Neural progenitor cell (in vitro differentiated cells): ENCODE measurements at regions not wholly inside any gene's neighbourhood (a gene's known extent, or its start where the extent isn't known, plus 50 kb on each side); places are given as distances from the start of the nearest gene placed in this dataset.

Experiments used
- CTCF ChIP-seq: fragments of 200-600 bp; sonication (generic); IDR thresholded peaks from 2 replicates; pipeline ENCODE4 v1.5.1; 2017; ENCODE audit warnings: antibody characterized with exemption, mild to moderate bottlenecking
- EZH2 ChIP-seq: fragments of 200-600 bp; sonication (generic); IDR thresholded peaks from 2 replicates; pipeline ENCODE4 v1.6.1; 2017; ENCODE audit warnings: antibody characterized with exemption, mild to moderate bottlenecking, moderate library complexity
- EZH2phosphoT487 ChIP-seq: fragments of 200-600 bp; sonication (generic); IDR thresholded peaks from 2 replicates; pipeline ENCODE4 v1.6.1; 2017; ENCODE audit warnings: antibody characterized with exemption

- TF ChIP-seq CTCF (no peak), EZH2 (no peak), EZH2phosphoT487 (no peak)
Observed at GRCh38 chr3:124147946-124148345, 156.0 kb upstream of the ROPN1 start.
